Stimulated activated CD4-positive, alpha-beta T cell treated with anti-CD3 and anti-CD28 coated beads, TNF-alpha, amount 100 ng/mL, for 1 hour (primary cell): ENCODE measurements at regions not wholly inside any gene's neighbourhood (a gene's known extent, or its start where the extent isn't known, plus 50 kb on each side); places are given as distances from the start of the nearest gene placed in this dataset.

Experiments used
- DNase-seq, 3 donors: peaks; one replicate each; pipeline ENCODE4 v3.0.0-alpha.2; 2020; ENCODE audit warnings: low read depth in 3 of 3, low spot score in 1 of 3

DNA sequence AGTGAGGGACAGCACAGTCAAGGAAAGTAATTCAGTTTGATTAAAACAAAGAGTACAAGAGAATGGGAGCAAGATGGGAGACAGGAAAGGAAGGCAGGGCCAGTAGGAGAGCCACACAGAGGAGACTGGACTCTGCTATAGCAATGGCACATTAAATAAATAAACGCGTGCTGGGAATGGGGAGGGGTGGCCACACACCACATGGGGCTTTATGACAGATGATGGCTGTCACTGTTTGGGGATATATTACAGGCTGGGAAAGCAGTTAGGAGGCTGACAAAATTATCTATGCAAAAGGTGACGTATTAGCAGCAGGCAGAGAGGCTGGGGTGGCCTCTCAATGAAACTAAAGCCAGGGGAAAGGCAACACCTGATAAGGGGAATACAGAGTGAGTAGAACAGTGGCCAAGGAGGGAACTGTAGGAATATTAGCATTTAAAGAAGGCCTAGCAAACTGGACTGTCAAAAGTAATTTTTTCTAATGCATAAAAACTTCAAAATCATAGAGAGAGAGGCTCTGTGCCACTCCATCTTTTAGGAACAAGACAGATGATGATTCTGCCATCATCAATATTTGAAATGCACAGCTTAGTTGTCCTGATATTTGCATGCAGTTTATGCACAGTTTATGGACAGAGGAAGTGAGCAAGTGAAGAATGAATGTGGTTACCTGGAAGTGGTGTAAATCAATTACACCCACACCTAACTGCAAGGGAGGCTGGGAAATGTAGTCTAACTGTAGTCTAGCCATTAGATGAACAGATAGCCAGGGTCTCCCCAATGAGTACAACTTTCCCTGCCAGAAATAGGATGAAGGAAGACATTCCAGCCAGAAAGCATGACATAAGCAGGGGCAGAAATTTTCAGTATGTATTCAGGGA, 346.5 kb downstream of the FOXO1 start:
- no peak for DNase-seq

DNA sequence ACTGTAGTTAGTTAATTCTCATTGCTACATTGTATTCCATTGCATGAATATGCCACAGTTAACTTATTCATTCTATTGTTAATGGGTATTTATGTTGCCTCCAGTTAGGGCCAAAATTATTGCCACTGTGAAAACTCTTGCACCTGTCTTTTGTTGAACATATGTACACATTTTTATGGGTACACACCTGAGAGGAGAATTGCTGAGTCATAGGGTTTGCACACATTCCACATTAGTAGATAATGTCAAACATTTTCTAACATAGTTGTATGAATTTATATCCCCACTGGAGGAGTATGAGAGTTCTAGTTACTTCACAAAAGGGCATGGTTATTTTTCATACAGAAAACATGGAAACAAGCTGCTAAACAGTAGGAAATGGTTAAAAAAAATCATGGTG, 338.4 kb downstream of the FOXO1 start:
- no peak for DNase-seq

DNA sequence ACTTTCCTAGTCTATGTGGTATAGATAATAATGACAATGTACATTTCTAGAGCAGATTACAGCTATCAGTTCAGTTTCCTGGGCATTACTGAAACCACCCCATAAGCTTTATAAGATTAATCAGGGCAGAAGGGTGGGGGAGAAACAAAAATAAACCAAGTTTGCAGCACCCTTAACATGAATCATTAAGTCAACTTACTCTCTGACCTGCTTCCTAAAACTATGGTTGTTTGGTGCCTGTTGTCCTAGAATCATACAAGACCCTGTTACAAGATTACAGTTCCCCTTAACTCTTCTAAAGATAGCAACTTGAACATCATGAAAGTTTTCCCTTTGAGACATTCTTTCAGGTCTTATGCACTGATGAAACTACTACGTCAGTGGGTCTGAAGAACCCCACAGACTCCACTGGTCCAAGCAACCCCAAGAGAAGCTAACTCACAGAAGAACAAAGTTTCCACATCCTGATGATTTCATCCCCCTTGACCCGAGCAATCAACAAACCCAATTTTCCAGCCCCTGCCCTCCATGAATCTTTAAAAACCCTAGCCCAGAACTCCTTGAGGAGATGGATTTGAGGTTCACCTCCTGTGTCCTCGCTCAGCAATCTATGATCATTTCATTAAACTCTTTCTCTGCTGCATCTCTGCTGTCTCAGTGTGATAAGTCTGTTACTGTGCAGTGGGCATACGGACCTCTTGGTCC, 336.5 kb downstream of the FOXO1 start:
- DNase-seq, result no peak

DNA sequence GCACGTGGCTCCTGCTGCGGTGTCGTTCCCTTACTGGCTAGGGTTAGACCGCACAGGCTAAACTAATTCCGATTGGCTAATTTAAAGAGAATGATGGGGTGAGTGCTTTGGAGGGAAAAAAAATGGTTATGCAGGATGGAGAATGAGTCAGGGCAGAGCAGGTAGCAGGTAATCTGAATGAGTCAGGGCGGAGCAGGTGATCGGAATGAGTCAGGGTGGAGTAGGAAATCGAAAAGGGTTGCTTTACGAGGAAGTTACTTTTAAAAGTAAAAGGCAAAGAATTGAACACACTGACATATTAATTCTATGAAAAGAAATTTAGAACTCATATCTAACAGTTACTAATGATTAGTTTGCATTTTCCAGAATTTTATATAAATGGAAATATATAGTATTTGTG, 335.5 kb downstream of the FOXO1 start:
- no peak for DNase-seq

DNA sequence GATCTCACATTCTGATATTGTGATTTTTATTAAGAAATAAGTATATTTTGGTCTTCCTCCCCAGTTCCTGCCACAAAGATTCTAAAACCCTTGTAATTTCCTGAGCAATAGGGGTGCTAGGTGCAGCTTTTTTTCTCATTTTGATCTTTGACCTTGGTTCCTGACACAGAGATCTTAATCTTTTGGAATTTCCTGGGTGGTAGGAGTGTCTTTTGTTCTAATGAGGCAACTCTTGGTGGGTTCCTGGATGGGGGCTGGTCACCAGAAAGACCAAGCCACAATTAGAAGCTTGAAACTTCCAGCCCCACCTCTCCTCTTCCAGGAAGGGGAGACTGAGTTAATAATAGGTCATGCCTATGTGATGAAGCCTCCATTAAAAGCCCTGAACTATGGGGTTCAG, 334.6 kb downstream of the FOXO1 start:
- DNase-seq, result no peak

DNA sequence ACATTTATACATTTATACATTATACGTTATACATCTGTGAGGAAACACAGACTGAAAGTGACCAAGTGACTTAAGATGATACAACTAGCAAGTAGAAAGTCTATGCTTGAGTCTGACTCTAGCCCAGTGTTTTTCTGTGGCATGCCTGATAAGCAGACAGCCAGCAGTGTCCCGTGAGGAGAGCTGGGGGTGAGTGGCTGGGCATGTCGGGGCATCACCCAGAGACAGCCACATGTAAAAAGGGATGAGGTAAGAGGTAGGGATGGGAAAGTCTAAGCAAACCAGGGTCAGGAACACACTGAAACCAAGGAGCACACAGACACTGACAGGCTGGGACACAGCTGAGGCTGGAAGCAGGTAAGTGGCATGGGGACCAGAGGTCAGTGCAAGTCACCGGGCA, 333.2 kb downstream of the FOXO1 start:
- no peak for DNase-seq

DNA sequence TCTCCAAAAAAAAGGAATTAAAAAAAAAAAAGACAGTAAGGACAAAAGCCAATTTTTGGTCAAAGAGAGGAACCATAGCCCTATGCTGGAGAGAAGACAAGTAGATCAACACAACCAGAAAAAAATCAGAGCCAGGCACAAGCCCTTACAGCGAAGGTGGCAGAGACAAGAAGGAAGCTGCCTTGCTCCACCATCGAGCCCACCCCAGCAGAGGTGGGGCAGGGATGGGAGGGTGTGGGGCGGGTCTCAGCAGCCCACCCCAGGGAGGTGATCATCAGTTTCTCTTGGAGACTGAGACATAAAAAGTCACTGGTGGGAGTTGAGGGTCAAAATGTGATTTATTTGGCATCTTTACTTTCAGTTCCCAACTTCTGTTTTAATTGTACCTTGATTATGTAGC, 332.4 kb downstream of the FOXO1 start:
- DNase-seq, result no peak

DNA sequence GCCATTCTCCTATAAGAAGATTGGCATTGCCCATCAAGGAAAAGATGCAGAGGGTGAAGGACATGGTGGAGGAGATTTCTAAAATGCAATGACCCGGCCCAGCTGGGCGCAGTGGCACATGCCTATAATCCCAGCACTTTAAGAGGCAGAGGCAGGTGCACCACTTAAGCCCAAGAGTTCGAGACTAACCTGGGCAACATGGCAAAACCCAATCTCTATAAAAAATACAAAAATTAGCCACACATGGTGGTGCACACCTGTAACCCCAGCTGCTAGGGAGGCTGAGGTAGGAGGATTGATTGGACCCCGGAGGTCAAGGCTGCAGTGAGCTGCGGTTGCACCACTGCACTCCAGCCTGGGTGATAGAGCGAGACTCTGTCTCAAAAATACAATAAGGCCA, 331.8 kb downstream of the FOXO1 start:
- DNase-seq, result no peak

DNA sequence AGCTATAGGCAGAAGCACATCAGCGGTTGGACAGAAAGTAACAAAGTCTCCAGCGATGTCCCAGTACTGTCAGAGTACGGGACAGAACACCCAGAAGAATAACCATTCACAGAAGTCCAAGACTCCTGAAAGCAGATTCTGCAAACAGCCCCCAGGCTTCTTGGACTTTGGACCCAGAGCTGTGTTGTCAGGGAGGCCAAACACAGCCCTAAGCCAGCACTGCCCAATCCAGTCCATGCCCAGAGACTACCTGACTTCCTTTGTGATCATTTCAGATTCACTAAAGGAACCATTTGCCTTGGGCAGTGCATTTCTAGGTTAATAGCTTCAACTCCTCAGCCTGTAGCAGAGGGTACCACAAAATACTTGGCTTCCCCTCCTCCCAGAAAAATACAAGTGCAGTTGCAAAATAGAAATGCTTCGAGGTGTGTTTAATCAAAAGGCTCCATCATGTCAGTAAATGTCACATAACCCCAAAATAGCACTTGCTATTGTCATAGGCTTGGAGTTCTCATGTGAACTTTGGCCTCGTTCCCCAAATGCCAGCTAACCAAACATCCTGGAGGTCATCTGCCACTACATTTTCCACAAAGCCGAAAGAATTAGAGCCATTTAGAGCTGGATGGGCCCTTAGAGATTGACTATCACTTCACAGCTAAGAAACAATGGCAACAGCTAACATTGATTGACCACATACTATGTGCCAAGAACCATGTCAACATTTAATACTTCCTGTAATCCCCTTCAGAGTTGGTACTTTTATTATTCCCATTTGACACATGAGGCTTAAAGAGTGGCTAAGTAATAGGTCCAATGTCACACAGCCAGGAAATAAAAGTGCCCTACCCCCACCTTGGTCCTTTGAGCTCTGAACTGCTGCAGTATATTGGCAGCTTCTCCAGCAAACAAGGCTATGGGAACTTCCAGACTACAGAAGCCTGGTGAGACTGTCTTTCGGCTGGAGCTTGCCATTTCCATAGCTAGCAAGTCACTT, 329.9 kb downstream of the FOXO1 start:
- no peak for DNase-seq

DNA sequence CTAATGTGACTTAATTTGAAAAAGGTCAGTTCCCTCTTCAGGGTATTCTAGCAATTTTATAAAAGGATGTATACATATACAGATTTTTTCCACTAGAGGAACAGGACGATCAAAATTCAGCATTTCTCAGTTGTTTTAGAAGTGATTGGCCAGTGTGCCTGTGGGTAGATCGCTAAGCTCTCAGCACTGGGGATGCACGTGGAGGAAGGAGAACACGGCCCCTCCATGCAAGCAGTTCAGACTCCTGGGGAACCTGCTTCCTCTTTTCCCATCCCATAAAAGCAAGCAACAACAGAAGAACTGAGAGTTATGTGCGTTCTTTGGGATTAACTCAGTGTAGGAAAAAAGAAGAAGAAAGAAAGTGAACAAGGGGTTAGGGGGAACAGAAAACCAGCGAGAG, 328.8 kb downstream of the FOXO1 start:
- DNase-seq, result no peak

DNA sequence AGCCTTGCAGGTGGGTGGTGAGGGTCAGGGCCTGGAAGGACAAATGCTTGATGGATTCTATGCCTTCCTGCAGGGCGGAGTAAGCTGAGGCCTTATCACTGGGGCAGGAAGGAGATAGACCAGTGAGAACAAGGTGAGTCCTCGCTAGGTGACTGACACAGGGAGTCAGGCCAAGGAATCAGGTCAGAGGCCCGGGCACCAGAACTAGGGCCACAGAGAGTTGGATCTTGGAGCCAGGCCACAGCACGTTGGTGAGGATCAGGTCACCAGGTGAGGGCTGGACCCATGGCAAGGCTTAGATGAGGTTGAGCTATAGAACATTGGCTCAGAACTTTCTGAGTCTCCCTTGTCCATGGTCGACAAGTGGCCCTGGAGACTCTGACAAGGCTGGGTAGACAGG, 328.2 kb downstream of the FOXO1 start:
- no peak for DNase-seq

DNA sequence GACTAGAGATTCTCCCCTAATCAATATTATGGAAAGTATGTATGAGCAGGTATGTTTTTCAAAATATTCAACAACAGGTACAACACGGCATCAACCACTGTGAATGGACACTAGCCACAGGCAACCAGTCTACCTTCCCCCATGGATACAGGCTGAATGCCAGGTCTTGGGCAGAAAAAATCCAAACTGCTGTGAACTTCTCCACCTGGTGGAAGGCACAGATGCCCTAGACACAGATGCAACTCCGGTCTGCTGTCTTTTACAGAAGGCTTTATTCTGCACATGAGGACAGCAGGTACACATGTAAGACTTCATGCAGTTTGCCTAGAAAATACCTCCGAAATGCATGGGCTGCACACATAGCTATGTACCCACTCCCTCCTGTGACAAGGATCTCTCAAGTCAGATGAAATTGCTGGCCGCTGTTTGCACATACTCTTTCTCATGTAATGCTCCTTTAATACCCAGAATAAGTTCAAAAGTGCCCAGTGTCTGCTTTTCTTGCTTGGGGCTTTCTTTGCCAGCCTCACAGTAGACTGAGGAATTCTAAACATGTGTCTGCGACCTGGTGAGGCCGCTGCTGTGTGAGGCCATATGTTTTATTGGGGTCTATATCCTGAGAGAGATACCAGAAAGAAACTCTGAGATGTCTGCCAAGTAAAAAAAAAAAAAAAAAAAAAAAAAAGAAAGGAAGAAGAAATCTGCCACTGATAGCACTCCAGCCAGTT, 325.9 kb downstream of the FOXO1 start:
- DNase-seq, result no peak

DNA sequence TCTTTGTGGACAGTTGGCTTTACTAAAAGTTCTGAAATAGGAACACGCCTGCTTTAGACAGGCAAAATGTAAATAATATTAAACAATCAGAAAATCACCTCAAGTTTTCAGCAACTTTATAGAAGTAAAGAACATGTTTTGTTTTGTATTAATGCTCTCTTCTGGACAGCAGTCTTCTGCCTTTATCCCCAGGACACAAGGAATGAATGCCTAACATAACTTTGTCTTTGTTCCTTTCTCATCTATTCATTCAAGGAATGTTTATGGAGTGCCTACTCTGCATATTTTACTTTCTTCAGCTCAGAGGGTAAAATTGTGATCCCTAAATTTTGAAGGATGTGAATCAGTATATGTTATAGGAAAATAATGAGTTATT, 325.4 kb downstream of the FOXO1 start:
- no peak for DNase-seq

DNA sequence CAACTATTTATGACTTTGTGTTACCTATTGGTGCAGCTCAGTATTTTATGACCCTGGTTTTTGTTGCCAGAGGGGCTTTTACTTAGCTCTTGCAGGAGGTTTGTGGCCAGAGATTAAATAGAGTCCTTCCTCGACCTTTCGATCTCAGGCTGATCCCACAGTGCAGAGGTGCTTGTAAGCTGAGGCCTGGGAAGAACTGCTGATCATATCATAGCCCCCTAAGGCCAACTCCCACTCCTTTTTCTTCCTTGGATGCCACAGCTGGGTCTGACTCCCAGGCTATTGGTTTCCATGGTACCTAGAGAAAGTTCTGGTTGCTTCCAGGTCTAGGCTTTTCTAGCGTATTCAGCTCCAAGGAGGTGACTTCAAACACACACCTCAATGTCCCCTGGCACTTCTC, 324.9 kb downstream of the FOXO1 start:
- no peak for DNase-seq

DNA sequence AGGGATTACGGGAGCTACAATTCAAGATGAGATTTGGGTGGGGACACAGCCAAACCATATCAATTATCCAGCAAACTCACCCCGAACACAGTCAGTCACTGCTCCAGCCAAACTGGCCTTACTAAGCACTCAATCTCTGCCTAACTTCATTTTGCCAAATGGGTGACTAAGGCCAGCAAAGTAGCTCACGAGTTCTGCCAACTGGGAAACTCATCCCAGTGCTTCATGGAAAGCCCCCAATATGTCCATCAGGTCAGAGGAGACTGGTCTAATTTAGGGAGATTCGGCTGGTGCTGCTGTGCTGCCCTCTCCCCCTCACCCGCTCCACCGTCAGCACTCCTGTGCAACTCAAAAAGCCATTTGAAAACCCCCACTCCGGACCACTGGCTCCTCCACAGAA, 324.0 kb downstream of the FOXO1 start:
- DNase-seq, result no peak

DNA sequence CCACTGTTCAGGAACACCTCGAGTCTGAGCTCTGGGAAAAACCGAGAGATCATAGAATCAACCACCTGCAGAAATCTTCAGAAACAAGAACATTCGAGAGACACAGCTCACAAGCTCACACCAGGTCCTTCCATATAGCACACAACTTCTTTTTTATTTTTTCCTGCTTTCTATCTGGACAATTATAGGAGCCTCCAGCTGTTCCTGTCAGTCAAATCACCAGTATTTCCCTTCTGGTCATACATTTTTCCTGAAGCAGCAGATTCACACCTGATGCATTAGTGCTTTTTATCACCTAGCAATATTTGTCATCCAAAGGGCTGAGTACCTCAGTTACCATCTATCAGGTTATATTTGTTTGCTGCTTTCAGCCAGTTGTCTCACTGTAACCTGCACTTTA, 323.5 kb downstream of the FOXO1 start:
- no peak for DNase-seq

DNA sequence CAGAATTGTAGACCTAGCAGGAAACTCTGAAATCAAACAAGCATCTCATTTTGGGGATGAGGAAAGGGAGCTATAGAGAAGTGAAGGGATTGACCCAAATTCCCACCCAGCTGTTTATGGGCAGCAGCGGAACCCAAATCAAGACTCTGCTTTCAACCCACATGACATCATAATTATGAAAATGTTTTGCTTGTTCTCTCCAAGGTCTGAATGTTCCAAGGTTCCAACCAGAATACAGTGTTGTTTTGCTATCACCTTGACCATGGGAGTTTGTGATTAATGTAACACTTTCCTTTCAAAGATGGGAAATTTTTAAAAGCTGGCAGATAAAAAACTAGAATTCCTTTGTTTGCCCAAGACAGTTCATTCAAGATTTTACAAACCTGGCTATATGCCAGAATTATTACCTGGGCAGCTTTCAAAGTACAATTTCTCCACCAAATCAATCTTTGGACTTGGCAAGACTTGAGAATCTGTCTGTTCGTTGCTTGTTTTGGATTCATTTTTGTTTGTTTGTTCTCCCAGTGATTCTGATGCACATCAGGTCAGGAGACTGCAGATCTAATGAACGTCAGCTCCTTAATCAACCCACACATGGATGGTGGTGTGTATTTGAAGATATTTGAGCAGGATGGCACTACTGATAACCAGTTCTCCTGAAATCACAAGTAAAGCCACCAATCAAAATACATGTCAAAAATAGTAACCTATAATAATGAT, 322.7 kb downstream of the FOXO1 start:
- no peak for DNase-seq

DNA sequence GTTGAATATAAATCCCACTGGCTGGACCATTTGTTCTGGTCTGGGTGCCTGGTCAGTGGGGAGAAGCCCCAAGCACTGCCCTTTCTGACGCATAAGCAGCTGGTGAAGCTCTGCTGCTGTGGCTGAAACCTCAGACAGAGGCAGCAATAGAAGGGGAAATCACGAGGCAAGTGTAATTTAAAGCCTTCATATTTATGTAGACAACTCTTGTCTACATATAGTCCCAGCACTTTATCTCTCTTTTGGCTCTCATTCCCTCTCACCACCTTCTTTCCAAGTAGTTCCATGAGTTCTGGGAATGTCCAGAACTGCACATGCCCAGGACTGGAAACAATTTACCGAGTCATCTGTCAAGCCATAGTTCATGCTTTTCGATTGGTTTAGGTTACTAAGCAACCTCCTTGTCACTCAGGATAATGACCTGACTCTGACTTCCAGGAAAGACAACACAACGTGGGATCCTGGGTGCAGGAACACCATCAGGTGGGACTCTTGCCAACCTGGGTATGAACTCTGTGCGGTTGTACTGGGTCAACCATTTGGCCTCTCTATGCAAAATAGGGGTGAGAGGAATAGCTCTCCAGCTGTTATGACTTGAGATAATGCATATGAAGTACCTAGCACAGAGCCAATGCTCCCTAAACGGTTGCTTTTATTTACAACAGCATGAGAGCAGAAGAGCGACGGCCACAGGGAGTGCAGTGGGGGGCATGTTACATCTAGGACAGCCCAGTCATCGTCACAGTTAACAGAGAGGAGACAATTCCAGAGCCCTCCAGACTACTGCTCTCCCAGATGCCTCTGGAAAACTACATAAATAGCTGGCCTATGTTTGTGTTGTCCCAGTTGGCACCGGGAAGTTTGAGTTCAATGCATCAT, 321.9 kb downstream of the FOXO1 start:
- no peak for DNase-seq

DNA sequence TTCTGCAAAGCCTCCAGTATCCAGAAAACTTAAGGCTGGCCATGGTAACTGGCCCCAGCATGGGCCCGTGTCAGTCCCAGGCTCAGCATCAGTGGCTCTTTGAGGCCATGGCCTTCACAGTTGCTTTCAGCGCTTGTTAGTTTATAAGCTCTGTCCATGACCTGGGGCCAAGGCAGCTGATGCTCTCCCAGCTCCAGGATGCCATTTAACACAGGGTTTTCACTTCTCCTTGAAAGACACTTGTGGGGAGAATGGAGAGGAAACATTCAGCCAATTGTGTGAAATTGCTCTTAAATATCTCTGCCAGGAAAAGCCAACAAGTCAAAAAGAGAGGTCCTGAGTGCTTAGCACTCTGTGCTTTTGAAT, 321.3 kb downstream of the FOXO1 start:
- no peak for DNase-seq
